Glutamatergic neuron (in vitro differentiated cells): ENCODE measurements at regions not wholly inside any gene's neighbourhood (a gene's known extent, or its start where the extent isn't known, plus 50 kb on each side); places are given as distances from the start of the nearest gene placed in this dataset.

Experiments
- DNase-seq: peaks from one replicate; pipeline ENCODE4 v3.0.0; 2022
- H3K27ac Mint-ChIP-seq: one replicate; pipeline ENCODE4 v1.8.0; 2020; ENCODE audit warnings: mild to moderate bottlenecking, mixed read lengths, inconsistent platforms; ENCODE audit not compliant: unreplicated experiment
- H3K27me3 Mint-ChIP-seq: one replicate; pipeline ENCODE4 v1.8.0; 2020; ENCODE audit warnings: mild to moderate bottlenecking, moderate library complexity, mixed read lengths, inconsistent platforms; ENCODE audit not compliant: unreplicated experiment
- H3K36me3 Mint-ChIP-seq: one replicate; pipeline ENCODE4 v1.8.0; 2020; ENCODE audit warnings: mild to moderate bottlenecking, mixed read lengths, inconsistent platforms; ENCODE audit not compliant: unreplicated experiment
- H3K4me1 Mint-ChIP-seq: one replicate; pipeline ENCODE4 v1.8.0; 2020; ENCODE audit warnings: mild to moderate bottlenecking, low read depth, mixed read lengths, inconsistent platforms; ENCODE audit not compliant: unreplicated experiment
- H3K4me3 Mint-ChIP-seq: one replicate; pipeline ENCODE4 v1.8.0; 2020; ENCODE audit warnings: mild to moderate bottlenecking, mixed read lengths, inconsistent platforms; ENCODE audit not compliant: unreplicated experiment
- H3K9me3 Mint-ChIP-seq: one replicate; pipeline ENCODE4 v1.8.0; 2020; ENCODE audit warnings: mild to moderate bottlenecking, moderate library complexity, mixed read lengths, inconsistent platforms; ENCODE audit not compliant: unreplicated experiment
- CTCF ChIP-seq: fragments of 200-600 bp; sonication (generic); IDR thresholded peaks from one replicate; pipeline ENCODE4 v1.5.0; 2021; ENCODE audit not compliant: partially characterized antibody, unreplicated experiment

GRCh38 chr6:85364344-85364743, 85.5 kb upstream of the NT5E start:
- Mint-ChIP-seq H3K27me3 (no peaks in the 10 kb centered on the region), H3K4me1 (no peaks in the 10 kb centered on the region), H3K27ac (no peak overlapping the region), H3K9me3 (no peaks in the 10 kb centered on the region), H3K4me3 (no peak overlapping the region), H3K36me3 (no peaks in the 10 kb centered on the region)
- DNase-seq: no peak
- TF ChIP-seq CTCF: no peak

- no peak for TF ChIP-seq CTCF
- Mint-ChIP-seq H3K27ac (no peak overlapping the region), H3K27me3 (no peaks in the 10 kb centered on the region), H3K36me3 (no peaks in the 10 kb centered on the region), H3K4me1 (no peaks in the 10 kb centered on the region), H3K9me3 (no peaks in the 10 kb centered on the region), H3K4me3 (no peak overlapping the region)
- no peak for DNase-seq
Measured at GRCh38 chr6:85363870-85364269, 86.0 kb upstream of the NT5E start.

- no peaks in the 10 kb centered on the region for H3K36me3 Mint-ChIP-seq
- no peak overlapping the region for H3K27ac Mint-ChIP-seq
- no peak overlapping the region for H3K4me3 Mint-ChIP-seq
- DNase-seq: no peak
- TF ChIP-seq CTCF: no peak
- H3K4me1 Mint-ChIP-seq: no peaks in the 10 kb centered on the region
- no peaks in the 10 kb centered on the region for H3K9me3 Mint-ChIP-seq
- H3K27me3 Mint-ChIP-seq: no peaks in the 10 kb centered on the region
Measured at GRCh38 chr6:85362652-85363310, 87.1 kb upstream of the NT5E start.

- H3K36me3 Mint-ChIP-seq: no peaks in the 10 kb centered on the region
- no peak for TF ChIP-seq CTCF
- DNase-seq: no peak
- H3K4me3 Mint-ChIP-seq: no peak overlapping the region
- H3K4me1 Mint-ChIP-seq: no peaks in the 10 kb centered on the region
- no peaks in the 10 kb centered on the region for H3K27me3 Mint-ChIP-seq
- no peak overlapping the region for H3K27ac Mint-ChIP-seq
- no peaks in the 10 kb centered on the region for H3K9me3 Mint-ChIP-seq
Measured at GRCh38 chr6:85361643-85362014, 88.3 kb upstream of the NT5E start.

- H3K4me1 Mint-ChIP-seq: no peaks in the 10 kb centered on the region
- H3K4me3 Mint-ChIP-seq: no peak overlapping the region
- DNase-seq: no peak
- H3K27ac Mint-ChIP-seq: no peak overlapping the region
- H3K27me3 Mint-ChIP-seq: no peaks in the 10 kb centered on the region
- no peak for TF ChIP-seq CTCF
- H3K9me3 Mint-ChIP-seq: no peaks in the 10 kb centered on the region
- no peaks in the 10 kb centered on the region for H3K36me3 Mint-ChIP-seq
Measured at GRCh38 chr6:85360794-85361642, 88.9 kb upstream of the NT5E start.
